OCI-LY1 (cell line): ENCODE measurements at regions not wholly inside any gene's neighbourhood (a gene's known extent, or its start where the extent isn't known, plus 50 kb on each side); places are given as distances from the start of the nearest gene placed in this dataset.

Experiments
- H2AFZ ChIP-seq: fragments of 200-600 bp; sonication (generic), shearing (Covaris generic); 2 replicates; pipeline ENCODE4 v1.6.0; 2014; ENCODE audit warnings: antibody characterized with exemption, mild to moderate bottlenecking, low read length
- H3F3A ChIP-seq: fragments of 200-600 bp; sonication (generic), shearing (Covaris generic); 2 replicates; pipeline ENCODE4 v1.6.0; 2014; ENCODE audit warnings: mild to moderate bottlenecking, antibody characterized with exemption, low read length, moderate library complexity; ENCODE audit not compliant: insufficient read depth
- H3K27ac ChIP-seq: fragments of 200-600 bp; sonication (generic); 2 replicates; pipeline ENCODE4 v1.5.1; 2014; ENCODE audit warnings: low read length, mixed run types, mild to moderate bottlenecking, low read depth; ENCODE audit not compliant: poor library complexity, severe bottlenecking
- H3K27me3 ChIP-seq: fragments of 200-600 bp; sonication (generic); 2 replicates; pipeline ENCODE4 v1.6.0; 2014; ENCODE audit warnings: antibody characterized with exemption, mild to moderate bottlenecking, low read length, moderate library complexity; ENCODE audit not compliant: insufficient read depth
- H3K36me3 ChIP-seq: fragments of 200-600 bp; sonication (generic); 2 replicates; pipeline ENCODE4 v1.6.1; 2014; ENCODE audit warnings: mild to moderate bottlenecking, antibody characterized with exemption, low read length, moderate library complexity, mixed read lengths; ENCODE audit not compliant: insufficient read depth
- H3K4me1 ChIP-seq: fragments of 200-600 bp; sonication (generic); 2 replicates; pipeline ENCODE4 v1.5.1; 2014; ENCODE audit warnings: mild to moderate bottlenecking, low read length, moderate library complexity; ENCODE audit not compliant: insufficient read depth, severe bottlenecking
- H3K4me2 ChIP-seq: fragments of 200-600 bp; sonication (generic), shearing (Covaris generic); 2 replicates; pipeline ENCODE4 v1.6.1; 2014; ENCODE audit warnings: low read length
- H3K4me3 ChIP-seq: fragments of 200-600 bp; sonication (generic); 2 replicates; pipeline ENCODE4 v1.5.1; 2014; ENCODE audit warnings: low read length, low read depth, mild to moderate bottlenecking, mixed read lengths; ENCODE audit not compliant: poor library complexity, severe bottlenecking
- H3K79me2 ChIP-seq: fragments of 200-600 bp; shearing (Covaris generic); 2 replicates; pipeline ENCODE4 v1.6.1; 2016; ENCODE audit warnings: mixed run types, low read length, mixed read lengths; ENCODE audit not compliant: insufficient read depth
- H3K9ac ChIP-seq: fragments of 200-600 bp; sonication (generic), shearing (Covaris generic); 2 replicates; pipeline ENCODE4 v1.6.1; 2014; ENCODE audit warnings: mild to moderate bottlenecking, low read length, mixed read lengths
- H3K9me2 ChIP-seq: fragments of 200-600 bp; sonication (generic), shearing (Covaris generic); 2 replicates; pipeline ENCODE4 v1.6.1; 2014; ENCODE audit warnings: low read depth, mild to moderate bottlenecking, low read length, mixed read lengths
- H3K9me3 ChIP-seq: fragments of 200-600 bp; shearing (Covaris generic); 2 replicates; pipeline ENCODE4 v1.6.1; 2014; ENCODE audit warnings: low read length, mixed read lengths
- H4K20me1 ChIP-seq: fragments of 200-600 bp; sonication (generic), shearing (Covaris generic); 2 replicates; pipeline ENCODE4 v1.6.0; 2016; ENCODE audit warnings: mild to moderate bottlenecking, low read length; ENCODE audit not compliant: insufficient read depth
- CTCF ChIP-seq: fragments of 200-600 bp; sonication (generic), shearing (Covaris generic); IDR thresholded peaks from 2 replicates; pipeline ENCODE4 v1.5.1; 2017; ENCODE audit warnings: mild to moderate bottlenecking, antibody characterized with exemption, low read length, moderate library complexity, mixed read lengths
- EZH2 ChIP-seq: fragments of 200-600 bp; sonication (generic), shearing (Covaris generic); IDR thresholded peaks from 2 replicates; pipeline ENCODE4 v1.8.0; 2017; ENCODE audit warnings: borderline replicate concordance, mixed run types, mild to moderate bottlenecking, antibody characterized with exemption, low read length, moderate library complexity, mixed read lengths

GRCh38 chr6:166040292-166040691 lies 127.4 kb downstream of the TBXT start:
- no peaks in the 10 kb centered on the region for H3F3A ChIP-seq
- no peak overlapping the region for H3K4me3 ChIP-seq
- H3K9ac ChIP-seq: no peak overlapping the region
- no peaks in the 10 kb centered on the region for H3K9me3 ChIP-seq
- H3K27me3 ChIP-seq: no peaks in the 10 kb centered on the region
- H3K4me1 ChIP-seq: no peaks in the 10 kb centered on the region
- no peaks in the 10 kb centered on the region for H3K36me3 ChIP-seq
- no peak for TF ChIP-seq EZH2
- no peak for TF ChIP-seq CTCF
- H2AFZ ChIP-seq: no peak overlapping the region
- H3K9me2 ChIP-seq: no peaks in the 10 kb centered on the region
- H3K79me2 ChIP-seq: no peaks in the 10 kb centered on the region
- H4K20me1 ChIP-seq: no peaks in the 10 kb centered on the region
- H3K27ac ChIP-seq: no peak overlapping the region
- H3K4me2 ChIP-seq: no peak overlapping the region

GRCh38 chr6:166036316-166037095 lies 131.1 kb downstream of the TBXT start:
- Histone ChIP-seq H2AFZ (no peak overlapping the region), H3K27ac (no peak overlapping the region), H3K9ac (no peak overlapping the region), H3K36me3 (no peaks in the 10 kb centered on the region), H3K79me2 (no peaks in the 10 kb centered on the region), H3K4me2 (no peak overlapping the region), H3K4me3 (no peak overlapping the region), H3F3A (no peaks in the 10 kb centered on the region), H3K27me3 (no peaks in the 10 kb centered on the region), H3K9me3 (no peaks in the 10 kb centered on the region), H3K4me1 (no peaks in the 10 kb centered on the region), H4K20me1 (no peaks in the 10 kb centered on the region), H3K9me2 (no peaks in the 10 kb centered on the region)
- TF ChIP-seq CTCF (no peak), EZH2 (no peak)

GRCh38 chr6:166032366-166033200 lies 135.1 kb downstream of the TBXT start:
- H3K27me3 ChIP-seq: no peaks in the 10 kb centered on the region
- H2AFZ ChIP-seq: no peak overlapping the region
- H3K27ac ChIP-seq: no peak overlapping the region

More at GRCh38 chr6:166032366-166033200, 135.1 kb downstream of the TBXT start:
- Histone ChIP-seq H3K9me2 (no peaks in the 10 kb centered on the region), H4K20me1 (no peaks in the 10 kb centered on the region), H3K4me1 (no peaks in the 10 kb centered on the region), H3K4me2 (no peak overlapping the region), H3K9ac (no peak overlapping the region), H3K4me3 (no peak overlapping the region), H3K36me3 (no peaks in the 10 kb centered on the region), H3K79me2 (no peaks in the 10 kb centered on the region), H3K9me3 (no peaks in the 10 kb centered on the region), H3F3A (no peaks in the 10 kb centered on the region)
- TF ChIP-seq EZH2 (no peak), CTCF (no peak)
